Keratinocyte (primary cell): ENCODE measurements at regions not wholly inside any gene's neighbourhood (a gene's known extent, or its start where the extent isn't known, plus 50 kb on each side); places are given as distances from the start of the nearest gene placed in this dataset.

Experiments
- DNase-seq: peaks from one replicate; pipeline ENCODE4 v3.0.0-alpha.2; 2011; ENCODE audit warnings: low read depth, missing footprints, low spot score
- FAIRE-seq: peaks from 2 replicates; lab custom pipeline; 2011; peaks lifted over from hg19 to GRCh38; lab: Jason Lieb, UNC
- H2AFZ ChIP-seq: 2 replicates; pipeline ENCODE4 v1.6.0; 2012; ENCODE audit warnings: low read length, control low read depth, inconsistent platforms; ENCODE audit not compliant: control insufficient read depth
- H3K27ac ChIP-seq: 2 replicates; pipeline ENCODE4 v1.5.1; 2011; ENCODE audit warnings: low read length; ENCODE audit not compliant: control insufficient read depth, insufficient read depth
- H3K27me3 ChIP-seq: 3 replicates; pipeline ENCODE4 v1.6.0; 2011; ENCODE audit warnings: low read length; ENCODE audit not compliant: control insufficient read depth, insufficient read depth; ENCODE audit errors: extremely low read depth
- H3K36me3 ChIP-seq, 2 experiments: 2 replicates in 1 of 2; 3 replicates in 1 of 2; pipeline ENCODE4 v1.5.1; 2011; ENCODE audit warnings: low read length in 2 of 2, mild to moderate bottlenecking in 1 of 2; ENCODE audit not compliant: control insufficient read depth in 2 of 2, insufficient read depth in 2 of 2; ENCODE audit errors: extremely low read depth in 1 of 2
- H3K4me1 ChIP-seq: 3 replicates; pipeline ENCODE4 v1.5.1; 2011; ENCODE audit warnings: low read length; ENCODE audit not compliant: control insufficient read depth, insufficient read depth; ENCODE audit errors: extremely low read depth
- H3K4me2 ChIP-seq: 3 replicates; pipeline ENCODE4 v1.6.0; 2011; ENCODE audit warnings: low read depth, low read length; ENCODE audit not compliant: control insufficient read depth, insufficient read depth; ENCODE audit errors: extremely low read depth
- H3K4me3 ChIP-seq, 3 experiments: fragments of 200-600 bp in 1 of 3; sonication (generic) in 1 of 3; 2 replicates in 2 of 3; 3 replicates in 1 of 3; pipeline ENCODE4 v1.5.1; 2011 to 2016; ENCODE audit warnings: low read length in 3 of 3, mild to moderate bottlenecking in 3 of 3, control low read depth in 2 of 3, inconsistent platforms in 1 of 3, low read depth in 1 of 3, mixed read lengths in 1 of 3, mixed run types in 1 of 3, moderate library complexity in 1 of 3; ENCODE audit not compliant: control insufficient read depth in 2 of 3, insufficient read depth in 2 of 3; ENCODE audit errors: extremely low read depth in 1 of 3
- H3K79me2 ChIP-seq: 2 replicates; pipeline ENCODE4 v1.6.0; 2012; ENCODE audit warnings: low read length; ENCODE audit not compliant: control insufficient read depth, insufficient read depth
- H3K9ac ChIP-seq: 3 replicates; pipeline ENCODE4 v1.6.0; 2011; ENCODE audit warnings: low read length; ENCODE audit not compliant: control insufficient read depth, insufficient read depth; ENCODE audit errors: extremely low read depth
- H3K9me1 ChIP-seq: 3 replicates; pipeline ENCODE4 v1.6.0; 2011; ENCODE audit warnings: low read length; ENCODE audit not compliant: control insufficient read depth, insufficient read depth; ENCODE audit errors: extremely low read depth
- H3K9me3 ChIP-seq: 2 replicates; pipeline ENCODE4 v1.5.1; 2012; ENCODE audit warnings: low read depth, low read length; ENCODE audit not compliant: control insufficient read depth
- H4K20me1 ChIP-seq: 3 replicates; pipeline ENCODE4 v1.6.0; 2011; ENCODE audit warnings: low read length; ENCODE audit not compliant: control insufficient read depth, insufficient read depth; ENCODE audit errors: extremely low read depth
- EZH2 ChIP-seq: IDR thresholded peaks from one replicate; pipeline ENCODE4 v1.6.1; 2012; ENCODE audit warnings: inconsistent platforms, mild to moderate bottlenecking, low read length, moderate library complexity
- dilution Hi-C: fragments of 300-500 bp; cut with MboI; formaldehyde crosslinking; loops from one replicate; pipeline ENCODE4 v1.7.0; 2020; ENCODE audit warnings: low sequenced_read_pairs; ENCODE audit not compliant: extremely low pct_ligation_motif_present
- TF ChIP-seq, protein P1 (sequence below), 3 experiments: IDR thresholded peaks in 1 of 3; conservative IDR thresholded peaks in 1 of 3; optimal IDR thresholded peaks in 1 of 3; 2 replicates in 2 of 3; 3 replicates in 1 of 3; pipeline versions ENCODE3 to v1.5.1; 2011; ENCODE audit warnings: low read length in 3 of 3, mild to moderate bottlenecking in 3 of 3, moderate library complexity in 2 of 3, control low read depth in 1 of 3, inconsistent platforms in 1 of 3; ENCODE audit not compliant: insufficient read depth in 2 of 3; ENCODE audit errors: extremely low read depth in 1 of 3

DNA sequence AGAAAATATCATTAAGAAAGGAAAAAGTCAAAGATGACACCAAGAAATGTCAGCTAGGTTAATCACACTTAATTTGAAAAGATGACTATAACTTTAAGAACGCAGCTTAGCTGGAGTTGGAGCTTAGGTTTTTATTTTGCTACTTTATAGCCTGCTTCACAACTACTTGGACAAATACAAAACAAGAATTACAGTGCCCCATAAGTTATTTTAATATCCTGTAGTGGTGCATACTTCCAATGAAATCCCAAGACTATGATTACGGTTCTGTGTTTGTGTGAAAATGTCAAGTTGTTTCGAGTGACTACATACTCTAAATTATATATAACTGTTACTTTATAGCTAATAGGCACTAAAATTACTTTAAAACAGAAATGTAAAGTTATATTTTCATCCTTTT is 244.6 kb upstream of the MGMT start:
- DNase-seq (no peak), FAIRE-seq (no peak)
- dilution Hi-C loops, result no loop called here

GRCh38 chr10:129223363-129223762 is 243.7 kb upstream of the MGMT start:
- dilution Hi-C loops, result no loop called here

More for the DNA sequence above, 244.6 kb upstream of the MGMT start:
- no peaks in the 10 kb centered on the region for H4K20me1 ChIP-seq
- H3K36me3 ChIP-seq, result no peaks in the 10 kb centered on the region
- no peak overlapping the region for H2AFZ ChIP-seq
- peaks cover 8% of the 10 kb centered on the region for H3K9me3 ChIP-seq
- no peak overlapping the region for H3K27ac ChIP-seq
- H3K27me3 ChIP-seq, result no peaks in the 10 kb centered on the region
- no peaks in the 10 kb centered on the region for H3K4me1 ChIP-seq
- H3K9ac ChIP-seq, result no peak overlapping the region
- TF ChIP-seq, protein P1, sequence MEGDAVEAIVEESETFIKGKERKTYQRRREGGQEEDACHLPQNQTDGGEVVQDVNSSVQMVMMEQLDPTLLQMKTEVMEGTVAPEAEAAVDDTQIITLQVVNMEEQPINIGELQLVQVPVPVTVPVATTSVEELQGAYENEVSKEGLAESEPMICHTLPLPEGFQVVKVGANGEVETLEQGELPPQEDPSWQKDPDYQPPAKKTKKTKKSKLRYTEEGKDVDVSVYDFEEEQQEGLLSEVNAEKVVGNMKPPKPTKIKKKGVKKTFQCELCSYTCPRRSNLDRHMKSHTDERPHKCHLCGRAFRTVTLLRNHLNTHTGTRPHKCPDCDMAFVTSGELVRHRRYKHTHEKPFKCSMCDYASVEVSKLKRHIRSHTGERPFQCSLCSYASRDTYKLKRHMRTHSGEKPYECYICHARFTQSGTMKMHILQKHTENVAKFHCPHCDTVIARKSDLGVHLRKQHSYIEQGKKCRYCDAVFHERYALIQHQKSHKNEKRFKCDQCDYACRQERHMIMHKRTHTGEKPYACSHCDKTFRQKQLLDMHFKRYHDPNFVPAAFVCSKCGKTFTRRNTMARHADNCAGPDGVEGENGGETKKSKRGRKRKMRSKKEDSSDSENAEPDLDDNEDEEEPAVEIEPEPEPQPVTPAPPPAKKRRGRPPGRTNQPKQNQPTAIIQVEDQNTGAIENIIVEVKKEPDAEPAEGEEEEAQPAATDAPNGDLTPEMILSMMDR (optimal IDR thresholded peaks at IDR 0.05 in 1 of 3, IDR thresholded peaks at IDR 0.05 in 1 of 3, conservative IDR thresholded peaks at IDR 0.05 in 1 of 3; ENCODE audit: extremely low read depth in 1 of 3, insufficient read depth in 2 of 3, low read length in 3 of 3), result no peak
- no peak for TF ChIP-seq EZH2
- H3K4me3 ChIP-seq, result no peak overlapping the region
- no peaks in the 10 kb centered on the region for H3K9me1 ChIP-seq
- no peaks in the 10 kb centered on the region for H3K79me2 ChIP-seq
- H3K4me2 ChIP-seq, result no peak overlapping the region

More at GRCh38 chr10:129223363-129223762, 243.7 kb upstream of the MGMT start:
- DNase-seq, result no peak
- Histone ChIP-seq H3K9me3 (peaks cover 8% of the 10 kb centered on the region), H3K4me3 (no peak overlapping the region), H4K20me1 (no peaks in the 10 kb centered on the region), H3K79me2 (no peaks in the 10 kb centered on the region), H3K4me2 (no peak overlapping the region), H3K27ac (no peak overlapping the region), H3K9me1 (no peaks in the 10 kb centered on the region), H3K36me3 (no peaks in the 10 kb centered on the region), H3K27me3 (no peaks in the 10 kb centered on the region), H2AFZ (no peak overlapping the region), H3K9ac (no peak overlapping the region), H3K4me1 (no peaks in the 10 kb centered on the region)
- TF ChIP-seq, protein P1 (optimal IDR thresholded peaks at IDR 0.05 in 1 of 3, IDR thresholded peaks at IDR 0.05 in 1 of 3, conservative IDR thresholded peaks at IDR 0.05 in 1 of 3; ENCODE audit: extremely low read depth in 1 of 3, insufficient read depth in 2 of 3, low read length in 3 of 3), result no peak
- no peak for TF ChIP-seq EZH2
- no peak for FAIRE-seq
